OCI-LY1 (cell line): ENCODE measurements at regions not wholly inside any gene's neighbourhood (a gene's known extent, or its start where the extent isn't known, plus 50 kb on each side); places are given as distances from the start of the nearest gene placed in this dataset.

ENCODE experiments used
- EZH2 ChIP-seq: fragments of 200-600 bp; sonication (generic), shearing (Covaris generic); IDR thresholded peaks from 2 replicates; pipeline ENCODE4 v1.8.0; 2017; ENCODE audit warnings: borderline replicate concordance, mixed run types, mild to moderate bottlenecking, antibody characterized with exemption, low read length, moderate library complexity, mixed read lengths
- TF ChIP-seq, protein P1 (sequence below): fragments of 200-600 bp; sonication (generic), shearing (Covaris generic); IDR thresholded peaks from 2 replicates; pipeline ENCODE4 v1.5.1; 2017; ENCODE audit warnings: mild to moderate bottlenecking, antibody characterized with exemption, low read length, moderate library complexity, mixed read lengths

- TF ChIP-seq, protein P1, sequence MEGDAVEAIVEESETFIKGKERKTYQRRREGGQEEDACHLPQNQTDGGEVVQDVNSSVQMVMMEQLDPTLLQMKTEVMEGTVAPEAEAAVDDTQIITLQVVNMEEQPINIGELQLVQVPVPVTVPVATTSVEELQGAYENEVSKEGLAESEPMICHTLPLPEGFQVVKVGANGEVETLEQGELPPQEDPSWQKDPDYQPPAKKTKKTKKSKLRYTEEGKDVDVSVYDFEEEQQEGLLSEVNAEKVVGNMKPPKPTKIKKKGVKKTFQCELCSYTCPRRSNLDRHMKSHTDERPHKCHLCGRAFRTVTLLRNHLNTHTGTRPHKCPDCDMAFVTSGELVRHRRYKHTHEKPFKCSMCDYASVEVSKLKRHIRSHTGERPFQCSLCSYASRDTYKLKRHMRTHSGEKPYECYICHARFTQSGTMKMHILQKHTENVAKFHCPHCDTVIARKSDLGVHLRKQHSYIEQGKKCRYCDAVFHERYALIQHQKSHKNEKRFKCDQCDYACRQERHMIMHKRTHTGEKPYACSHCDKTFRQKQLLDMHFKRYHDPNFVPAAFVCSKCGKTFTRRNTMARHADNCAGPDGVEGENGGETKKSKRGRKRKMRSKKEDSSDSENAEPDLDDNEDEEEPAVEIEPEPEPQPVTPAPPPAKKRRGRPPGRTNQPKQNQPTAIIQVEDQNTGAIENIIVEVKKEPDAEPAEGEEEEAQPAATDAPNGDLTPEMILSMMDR, result no peak
- no peak for TF ChIP-seq EZH2
Observed at GRCh38 chr1:201648066-201648906, 109.4 kb downstream of the NAV1 start.
